Breast epithelium (tissue), 4 donors: ENCODE measurements at regions not wholly inside any gene's neighbourhood (a gene's known extent, or its start where the extent isn't known, plus 50 kb on each side); places are given as distances from the start of the nearest gene placed in this dataset.

Experiments used
- DNase-seq, 2 donors: peaks; one replicate each; pipeline ENCODE4 v3.0.0-alpha.2; 2019; ENCODE audit warnings: low spot score in 2 of 2
- H3K27ac ChIP-seq, 2 donors: fragments of 200-600 bp; sonication (generic) in 1 of 2; one replicate each; pipeline ENCODE4 v1.5.1; 2016 to 2019; ENCODE audit warnings: mild to moderate bottlenecking in 1 of 2
- H3K27me3 ChIP-seq, 2 donors: fragments of 200-600 bp; sonication (generic) in 1 of 2; one replicate each; pipeline versions ENCODE4 v1.5.1 to v1.6.0; 2017 to 2019; ENCODE audit warnings: control low read depth in 1 of 2, mild to moderate bottlenecking in 1 of 2
- H3K36me3 ChIP-seq: fragments of 200-600 bp; one replicate; pipeline ENCODE4 v1.5.1; 2019
- H3K4me1 ChIP-seq, 2 donors: fragments of 200-600 bp; sonication (generic); one replicate each; pipeline ENCODE4 v1.5.1; 2016 to 2019; ENCODE audit warnings: control low read depth in 1 of 2
- H3K4me3 ChIP-seq, 3 donors: fragments of 200-600 bp; sonication (generic); 1 replicate in 2 of 3; 2 replicates in 1 of 3; pipeline ENCODE4 v1.5.1; 2016 to 2019; ENCODE audit warnings: mild to moderate bottlenecking in 3 of 3, moderate library complexity in 2 of 3
- H3K9me3 ChIP-seq, 2 donors: fragments of 200-600 bp; sonication (generic) in 1 of 2; one replicate each; pipeline ENCODE4 v1.5.1; 2016 to 2019; ENCODE audit warnings: control low read depth in 1 of 2
- CTCF ChIP-seq, 3 donors: fragments of 450-650 bp; IDR thresholded peaks; one replicate each; pipeline ENCODE4 v1.5.1; 2016 to 2017; ENCODE audit warnings: antibody characterized with exemption in 3 of 3, mild to moderate bottlenecking in 3 of 3, moderate library complexity in 3 of 3
- POLR2A ChIP-seq: fragments of 450-650 bp; IDR thresholded peaks from one replicate; pipeline ENCODE4 v1.6.1; 2016; ENCODE audit warnings: antibody characterized with exemption, mild to moderate bottlenecking, moderate library complexity
- POLR2AphosphoS5 ChIP-seq, 3 donors: sonication (generic); formaldehyde crosslinking; IDR thresholded peaks; one replicate each; pipeline ENCODE4 v1.6.1; 2017; ENCODE audit warnings: antibody characterized with exemption in 3 of 3
- intact Hi-C: fragments of 100-400 bp; cut with DNase I; formaldehyde crosslinking; loops from one replicate; pipeline ENCODE4 v1.15.1; 2023; ENCODE audit warnings: low total_unique reads

GRCh38 chr20:52655395-52655794, 316.8 kb upstream of the TSHZ2 start:
- Histone ChIP-seq H3K36me3 (no peaks in the 10 kb centered on the region), H3K27me3 (no peaks in the 10 kb centered on the region), H3K4me1 (no peaks in the 10 kb centered on the region), H3K4me3 (no peak overlapping the region), H3K9me3 (no peaks in the 10 kb centered on the region), H3K27ac (no peak overlapping the region)
- DNase-seq: no peak
- intact Hi-C loops: no loop called here
- no peak for TF ChIP-seq CTCF (IDR thresholded peaks at IDR 0.05)
- TF ChIP-seq POLR2AphosphoS5 (IDR thresholded peaks at IDR 0.05): no peak
- no peak for TF ChIP-seq POLR2A

- Histone ChIP-seq H3K9me3 (no peaks in the 10 kb centered on the region), H3K27ac (no peak overlapping the region), H3K27me3 (no peaks in the 10 kb centered on the region), H3K4me1 (no peaks in the 10 kb centered on the region), H3K4me3 (no peak overlapping the region), H3K36me3 (no peaks in the 10 kb centered on the region)
- no peak for TF ChIP-seq POLR2AphosphoS5 (IDR thresholded peaks at IDR 0.05)
- TF ChIP-seq POLR2A: no peak
- TF ChIP-seq CTCF (IDR thresholded peaks at IDR 0.05): no peak
- DNase-seq: no peak
- intact Hi-C loops: no loop called here
Measured at GRCh38 chr20:52654567-52654966, 317.6 kb upstream of the TSHZ2 start.

GRCh38 chr20:52652271-52652670, 319.9 kb upstream of the TSHZ2 start:
- H3K27ac ChIP-seq: no peak overlapping the region
- intact Hi-C loops: no loop called here
- no peaks in the 10 kb centered on the region for H3K36me3 ChIP-seq
- H3K4me1 ChIP-seq: no peaks in the 10 kb centered on the region
- DNase-seq: no peak
- TF ChIP-seq POLR2AphosphoS5 (IDR thresholded peaks at IDR 0.05) (no peak), POLR2A (no peak), CTCF (IDR thresholded peaks at IDR 0.05) (no peak)
- no peaks in the 10 kb centered on the region for H3K27me3 ChIP-seq
- H3K4me3 ChIP-seq: no peak overlapping the region
- H3K9me3 ChIP-seq: no peaks in the 10 kb centered on the region

- H3K4me1 ChIP-seq: no peaks in the 10 kb centered on the region
- no peaks in the 10 kb centered on the region for H3K36me3 ChIP-seq
- H3K27me3 ChIP-seq: no peaks in the 10 kb centered on the region
- intact Hi-C loops: no loop called here
- no peak overlapping the region for H3K27ac ChIP-seq
- H3K9me3 ChIP-seq: no peaks in the 10 kb centered on the region
- no peak overlapping the region for H3K4me3 ChIP-seq
- no peak for DNase-seq
- no peak for TF ChIP-seq POLR2AphosphoS5 (IDR thresholded peaks at IDR 0.05)
- TF ChIP-seq POLR2A: no peak
- TF ChIP-seq CTCF (IDR thresholded peaks at IDR 0.05): no peak
Measured at GRCh38 chr20:52649727-52650126, 322.4 kb upstream of the TSHZ2 start.

GRCh38 chr20:52645822-52646221, 326.3 kb upstream of the TSHZ2 start:
- no peak for TF ChIP-seq POLR2A
- TF ChIP-seq CTCF (IDR thresholded peaks at IDR 0.05): no peak
- no peak for TF ChIP-seq POLR2AphosphoS5 (IDR thresholded peaks at IDR 0.05)
- no peak overlapping the region for H3K4me3 ChIP-seq
- H3K27ac ChIP-seq: no peak overlapping the region
- no peaks in the 10 kb centered on the region for H3K36me3 ChIP-seq
- no peaks in the 10 kb centered on the region for H3K4me1 ChIP-seq
- no peak for DNase-seq
- intact Hi-C loops: no loop called here
- no peaks in the 10 kb centered on the region for H3K9me3 ChIP-seq
- H3K27me3 ChIP-seq: no peaks in the 10 kb centered on the region
